Trophoblast cell (in vitro differentiated cells and primary cell): ENCODE measurements at regions not wholly inside any gene's neighbourhood (a gene's known extent, or its start where the extent isn't known, plus 50 kb on each side); places are given as distances from the start of the nearest gene placed in this dataset.

Experiments used
- DNase-seq, 2 donors: peaks; one replicate each; pipeline ENCODE4 v3.0.0-alpha.2; 2016
- H2AFZ ChIP-seq: 2 replicates; pipeline ENCODE4 v1.6.1; 2013; ENCODE audit warnings: low read length, moderate library complexity, mild to moderate bottlenecking; ENCODE audit not compliant: insufficient read depth, poor library complexity
- H2AK5ac ChIP-seq: 2 replicates; pipeline ENCODE4 v1.6.1; 2013; ENCODE audit warnings: mild to moderate bottlenecking, low read length
- H2BK120ac ChIP-seq: 2 replicates; pipeline ENCODE4 v1.6.1; 2013; ENCODE audit warnings: low read length, mild to moderate bottlenecking, moderate library complexity; ENCODE audit not compliant: insufficient read depth, poor library complexity
- H2BK12ac ChIP-seq: 2 replicates; pipeline ENCODE4 v1.6.1; 2013; ENCODE audit warnings: mild to moderate bottlenecking, low read length, moderate library complexity
- H2BK5ac ChIP-seq: 2 replicates; pipeline ENCODE4 v1.6.1; 2013; ENCODE audit warnings: low read length, low read depth, moderate library complexity, mild to moderate bottlenecking; ENCODE audit not compliant: poor library complexity
- H3K14ac ChIP-seq: 2 replicates; pipeline ENCODE4 v1.6.1; 2013; ENCODE audit warnings: mild to moderate bottlenecking, low read length
- H3K18ac ChIP-seq: 2 replicates; pipeline ENCODE4 v1.6.1; 2013; ENCODE audit warnings: mild to moderate bottlenecking, low read length
- H3K23ac ChIP-seq: 2 replicates; pipeline ENCODE4 v1.6.1; 2013; ENCODE audit warnings: low read length
- H3K27ac ChIP-seq: 2 replicates; pipeline ENCODE4 v1.5.1; 2013; ENCODE audit warnings: low read depth, mild to moderate bottlenecking, inconsistent platforms, low read length, moderate library complexity
- H3K27me3 ChIP-seq: 2 replicates; pipeline ENCODE4 v1.6.1; 2013; ENCODE audit warnings: inconsistent platforms, mild to moderate bottlenecking, low read length, moderate library complexity; ENCODE audit not compliant: insufficient read depth
- H3K36me3 ChIP-seq, 2 experiments: 1 replicate in 1 of 2; 2 replicates in 1 of 2; pipeline ENCODE4 v1.6.1; 2013; ENCODE audit warnings: low read length in 2 of 2, mild to moderate bottlenecking in 2 of 2, moderate library complexity in 1 of 2; ENCODE audit not compliant: insufficient read depth in 2 of 2, control insufficient read depth in 1 of 2
- H3K4ac ChIP-seq: 2 replicates; pipeline ENCODE4 v1.6.1; 2013; ENCODE audit warnings: low read depth, mild to moderate bottlenecking, low read length, moderate library complexity
- H3K4me1 ChIP-seq, 2 experiments: 1 replicate in 1 of 2; 2 replicates in 1 of 2; pipeline ENCODE4 v1.6.1; 2013; ENCODE audit warnings: low read length in 2 of 2, mild to moderate bottlenecking in 2 of 2, moderate library complexity in 1 of 2; ENCODE audit not compliant: insufficient read depth in 2 of 2, control insufficient read depth in 1 of 2
- H3K4me2 ChIP-seq: 2 replicates; pipeline ENCODE4 v1.6.1; 2013; ENCODE audit warnings: inconsistent platforms, mild to moderate bottlenecking, low read length, moderate library complexity
- H3K4me3 ChIP-seq: 2 replicates; pipeline ENCODE4 v1.5.1; 2013; ENCODE audit warnings: mild to moderate bottlenecking, low read depth, low read length, inconsistent platforms
- H3K79me1 ChIP-seq: one replicate; pipeline ENCODE4 v1.6.1; 2013; ENCODE audit warnings: low read length
- H3K79me2 ChIP-seq: 2 replicates; pipeline ENCODE4 v1.6.1; 2013; ENCODE audit warnings: low read length, mild to moderate bottlenecking; ENCODE audit not compliant: control insufficient read depth, insufficient read depth, poor library complexity
- H3K9ac ChIP-seq: 2 replicates; pipeline ENCODE4 v1.6.1; 2013; ENCODE audit warnings: mild to moderate bottlenecking, low read length
- H3K9me3 ChIP-seq: 2 replicates; pipeline ENCODE4 v1.6.1; 2013; ENCODE audit warnings: low read depth, mild to moderate bottlenecking, control low read depth, inconsistent platforms, low read length; ENCODE audit not compliant: insufficient read depth
- H4K12ac ChIP-seq: 2 replicates; pipeline ENCODE4 v1.6.1; 2013; ENCODE audit warnings: low read depth, mild to moderate bottlenecking, low read length, moderate library complexity
- H4K8ac ChIP-seq: 2 replicates; pipeline ENCODE4 v1.6.1; 2013; ENCODE audit warnings: low read depth, mild to moderate bottlenecking, low read length, moderate library complexity
- H4K91ac ChIP-seq: one replicate; pipeline ENCODE4 v1.6.1; 2013; ENCODE audit warnings: low read depth, mild to moderate bottlenecking, low read length, moderate library complexity
- WGBS: extraction: QIAGEN DNeasy Blood & Tissue Kit; methylation state at CpG from one replicate; pipeline ENCODE4 v1.1.7; 2013; ENCODE audit warnings: missing lambda C conversion rate; ENCODE audit not compliant: insufficient read length, insufficient coverage; ENCODE audit errors: extremely low coverage; 5-methylcytosine and 5-hydroxymethylcytosine counted together

- peaks cover 12% of the 10 kb centered on the region for H3K9me3 ChIP-seq
- no peak overlapping the region for H4K8ac ChIP-seq
- H3K18ac ChIP-seq = no peak overlapping the region
- H3K4me3 ChIP-seq = no peak overlapping the region
- H2BK5ac ChIP-seq = no peak overlapping the region
- H2AK5ac ChIP-seq = no peak overlapping the region
- no peaks in the 10 kb centered on the region for H3K79me1 ChIP-seq
- no peak overlapping the region for H2AFZ ChIP-seq
- H3K27me3 ChIP-seq = no peaks in the 10 kb centered on the region
- H3K4me2 ChIP-seq = no peak overlapping the region
- H3K23ac ChIP-seq = no peak overlapping the region
- no peak for DNase-seq
- no peak overlapping the region for H4K91ac ChIP-seq
- H4K12ac ChIP-seq = no peak overlapping the region
- no peak overlapping the region for H3K4ac ChIP-seq
- no peak overlapping the region for H3K9ac ChIP-seq
- no peak overlapping the region for H3K27ac ChIP-seq
- no peaks in the 10 kb centered on the region for H3K79me2 ChIP-seq
- H2BK12ac ChIP-seq = no peak overlapping the region
- H3K14ac ChIP-seq = no peak overlapping the region
- no peaks in the 10 kb centered on the region for H3K36me3 ChIP-seq
- no peaks in the 10 kb centered on the region for H3K4me1 ChIP-seq
- no CpG with 5 or more reads among the region's 12 CpGs for WGBS
- no peak overlapping the region for H2BK120ac ChIP-seq
Observed at GRCh38 chr22:48258064-48258701, 1495.7 kb downstream of the TBC1D22A start.

GRCh38 chr22:48257685-48258055 is 1495.2 kb downstream of the TBC1D22A start:
- Histone ChIP-seq H2AFZ (no peak overlapping the region), H2AK5ac (no peak overlapping the region), H3K4me1 (no peaks in the 10 kb centered on the region), H3K27ac (no peak overlapping the region), H4K12ac (no peak overlapping the region), H3K9ac (no peak overlapping the region), H3K14ac (no peak overlapping the region), H4K91ac (no peak overlapping the region), H3K79me1 (no peaks in the 10 kb centered on the region), H2BK5ac (no peak overlapping the region), H2BK12ac (no peak overlapping the region), H3K4ac (no peak overlapping the region), H4K8ac (no peak overlapping the region), H3K79me2 (no peaks in the 10 kb centered on the region), H3K4me2 (no peak overlapping the region), H3K23ac (no peak overlapping the region), H3K18ac (no peak overlapping the region), H2BK120ac (no peak overlapping the region), H3K36me3 (no peaks in the 10 kb centered on the region), H3K27me3 (no peaks in the 10 kb centered on the region), H3K9me3 (peaks cover 12% of the 10 kb centered on the region), H3K4me3 (no peak overlapping the region)
- DNase-seq = peak in 1 of 2 donors; percentile 3
- WGBS = no CpG with 5 or more reads among the region's 7 CpGs

GRCh38 chr22:48256776-48257684 is 1494.6 kb downstream of the TBC1D22A start:
- no peak for DNase-seq
- Histone ChIP-seq H3K4me3 (no peak overlapping the region), H2AFZ (no peak overlapping the region), H2BK5ac (no peak overlapping the region), H2BK12ac (no peak overlapping the region), H3K4ac (no peak overlapping the region), H3K4me2 (no peak overlapping the region), H3K23ac (no peak overlapping the region), H3K4me1 (no peaks in the 10 kb centered on the region), H3K14ac (no peak overlapping the region), H3K27ac (no peak overlapping the region), H2AK5ac (no peak overlapping the region), H3K9ac (no peak overlapping the region), H3K18ac (no peak overlapping the region), H3K9me3 (peaks cover 9% of the 10 kb centered on the region), H3K27me3 (no peaks in the 10 kb centered on the region), H3K36me3 (no peaks in the 10 kb centered on the region), H4K12ac (no peak overlapping the region), H4K91ac (no peak overlapping the region), H3K79me1 (no peaks in the 10 kb centered on the region), H3K79me2 (no peaks in the 10 kb centered on the region), H4K8ac (no peak overlapping the region), H2BK120ac (no peak overlapping the region)
- no CpG with 5 or more reads among the region's 21 CpGs for WGBS

DNA sequence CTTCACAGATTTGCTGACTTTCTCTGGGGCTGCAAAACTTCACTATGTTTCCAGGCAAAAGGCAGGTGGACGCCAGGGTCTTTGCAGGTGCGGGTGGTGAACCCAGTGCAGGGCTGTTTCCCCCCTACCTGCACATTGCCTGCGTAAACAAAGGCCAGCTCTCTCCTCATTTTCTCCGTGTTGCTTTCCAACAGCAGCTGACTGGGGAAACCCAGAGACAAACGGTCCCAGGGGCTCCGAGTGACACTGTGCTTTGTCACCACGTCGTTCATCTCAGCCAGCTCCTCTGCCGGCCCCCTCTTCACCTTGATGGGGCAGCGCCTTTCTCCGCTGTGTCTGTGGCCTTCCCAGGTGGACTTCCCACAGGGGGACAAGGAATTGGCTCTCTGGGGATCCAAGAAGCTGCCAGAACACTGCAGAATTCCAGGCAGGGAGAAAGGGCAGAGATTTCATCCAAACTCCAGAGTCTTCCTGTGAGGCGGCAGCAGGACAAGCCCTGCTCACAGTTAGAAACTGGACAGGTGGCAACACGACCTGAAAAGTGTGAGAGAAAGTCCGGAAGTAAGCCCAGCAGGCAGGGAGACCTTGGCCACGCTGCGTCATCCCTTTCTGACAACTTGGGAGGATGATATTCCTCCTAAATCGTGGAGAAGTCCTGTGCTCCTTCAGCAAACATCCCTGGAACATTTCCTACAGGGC is 1493.7 kb downstream of the TBC1D22A start:
- Histone ChIP-seq H3K14ac (no peak overlapping the region), H3K36me3 (no peaks in the 10 kb centered on the region)
- no CpG with 5 or more reads among the region's 17 CpGs for WGBS

More for the DNA sequence above, 1493.7 kb downstream of the TBC1D22A start:
- H4K8ac ChIP-seq = no peak overlapping the region
- H3K4me2 ChIP-seq = no peak overlapping the region
- no peak for DNase-seq
- H2BK5ac ChIP-seq = no peak overlapping the region
- H3K23ac ChIP-seq = no peak overlapping the region
- H3K4ac ChIP-seq = no peak overlapping the region
- H3K9me3 ChIP-seq = peaks cover 4% of the 10 kb centered on the region
- no peak overlapping the region for H4K91ac ChIP-seq
- no peaks in the 10 kb centered on the region for H3K79me1 ChIP-seq
- H3K27me3 ChIP-seq = no peaks in the 10 kb centered on the region
- no peak overlapping the region for H3K18ac ChIP-seq
- no peaks in the 10 kb centered on the region for H3K4me1 ChIP-seq
- H2AFZ ChIP-seq = no peak overlapping the region
- H2AK5ac ChIP-seq = no peak overlapping the region
- no peak overlapping the region for H3K9ac ChIP-seq
- no peak overlapping the region for H2BK120ac ChIP-seq
- no peak overlapping the region for H3K27ac ChIP-seq
- no peak overlapping the region for H2BK12ac ChIP-seq
- H3K4me3 ChIP-seq = no peak overlapping the region
- H3K79me2 ChIP-seq = no peaks in the 10 kb centered on the region
- H4K12ac ChIP-seq = no peak overlapping the region
